ENCODE measurements at regions not wholly inside any gene's neighbourhood (a gene's known extent, or its start where the extent isn't known, plus 50 kb on each side); places are given as distances from the start of the nearest gene placed in this dataset.

DNA sequence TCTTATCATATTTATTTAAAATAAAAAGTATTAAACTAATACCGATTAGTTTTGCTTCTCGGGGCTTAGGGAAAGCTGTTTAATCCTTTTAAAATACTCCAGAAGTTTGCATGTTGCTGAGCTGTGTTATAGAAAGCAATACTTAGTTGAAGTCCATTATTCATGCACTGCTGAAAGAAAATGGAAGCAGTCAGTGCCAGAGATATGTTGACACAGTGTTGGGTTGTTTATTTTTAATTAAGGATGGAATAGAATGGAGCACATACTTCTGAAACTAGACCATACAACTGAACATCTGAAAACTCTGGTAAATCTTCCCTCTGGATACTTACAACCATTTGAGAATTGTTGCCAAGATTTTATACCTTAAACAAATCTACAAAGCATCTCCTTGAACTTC is 282.7 kb upstream of the CCDC179 start:
- TF ChIP-seq, protein P1, sequence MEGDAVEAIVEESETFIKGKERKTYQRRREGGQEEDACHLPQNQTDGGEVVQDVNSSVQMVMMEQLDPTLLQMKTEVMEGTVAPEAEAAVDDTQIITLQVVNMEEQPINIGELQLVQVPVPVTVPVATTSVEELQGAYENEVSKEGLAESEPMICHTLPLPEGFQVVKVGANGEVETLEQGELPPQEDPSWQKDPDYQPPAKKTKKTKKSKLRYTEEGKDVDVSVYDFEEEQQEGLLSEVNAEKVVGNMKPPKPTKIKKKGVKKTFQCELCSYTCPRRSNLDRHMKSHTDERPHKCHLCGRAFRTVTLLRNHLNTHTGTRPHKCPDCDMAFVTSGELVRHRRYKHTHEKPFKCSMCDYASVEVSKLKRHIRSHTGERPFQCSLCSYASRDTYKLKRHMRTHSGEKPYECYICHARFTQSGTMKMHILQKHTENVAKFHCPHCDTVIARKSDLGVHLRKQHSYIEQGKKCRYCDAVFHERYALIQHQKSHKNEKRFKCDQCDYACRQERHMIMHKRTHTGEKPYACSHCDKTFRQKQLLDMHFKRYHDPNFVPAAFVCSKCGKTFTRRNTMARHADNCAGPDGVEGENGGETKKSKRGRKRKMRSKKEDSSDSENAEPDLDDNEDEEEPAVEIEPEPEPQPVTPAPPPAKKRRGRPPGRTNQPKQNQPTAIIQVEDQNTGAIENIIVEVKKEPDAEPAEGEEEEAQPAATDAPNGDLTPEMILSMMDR (conservative IDR thresholded peaks at IDR 0.05; ENCODE audit: control insufficient read depth, insufficient read depth, low read depth, low read length) = no peak
- no peak for DNase-seq (ENCODE audit: low read depth)
- no peak overlapping the region for H3K4me3 ChIP-seq (ENCODE audit: control insufficient read depth, low read depth, low read length)

GRCh38 chr11:23151819-23152218 is 291.5 kb upstream of the CCDC179 start:
- TF ChIP-seq, protein P1 (conservative IDR thresholded peaks at IDR 0.05; ENCODE audit: control insufficient read depth, insufficient read depth, low read depth, low read length) = no peak
- DNase-seq (ENCODE audit: low read depth) = no peak
- no peak overlapping the region for H3K4me3 ChIP-seq (ENCODE audit: control insufficient read depth, low read depth, low read length)

- no peak overlapping the region for H3K4me3 ChIP-seq (ENCODE audit: control insufficient read depth, low read depth, low read length)
- no peak for DNase-seq (ENCODE audit: low read depth)
- TF ChIP-seq, protein P1 (conservative IDR thresholded peaks at IDR 0.05; ENCODE audit: control insufficient read depth, insufficient read depth, low read depth, low read length) = no peak
Observed at GRCh38 chr11:23155503-23155902, 295.2 kb upstream of the CCDC179 start.

GRCh38 chr11:23164022-23164421 is 303.7 kb upstream of the CCDC179 start:
- DNase-seq (ENCODE audit: low read depth) = no peak
- no peak overlapping the region for H3K4me3 ChIP-seq (ENCODE audit: control insufficient read depth, low read depth, low read length)
- TF ChIP-seq, protein P1 (conservative IDR thresholded peaks at IDR 0.05; ENCODE audit: control insufficient read depth, insufficient read depth, low read depth, low read length) = no peak

GRCh38 chr11:23166376-23166775 is 306.1 kb upstream of the CCDC179 start:
- TF ChIP-seq, protein P1 (conservative IDR thresholded peaks at IDR 0.05; ENCODE audit: control insufficient read depth, insufficient read depth, low read depth, low read length) = no peak
- H3K4me3 ChIP-seq (ENCODE audit: control insufficient read depth, low read depth, low read length) = no peak overlapping the region
- no peak for DNase-seq (ENCODE audit: low read depth)

- no peak overlapping the region for H3K4me3 ChIP-seq (ENCODE audit: control insufficient read depth, low read depth, low read length)
- TF ChIP-seq, protein P1 (conservative IDR thresholded peaks at IDR 0.05; ENCODE audit: control insufficient read depth, insufficient read depth, low read depth, low read length) = no peak
- no peak for DNase-seq (ENCODE audit: low read depth)
Observed at GRCh38 chr11:23179609-23180008, 319.3 kb upstream of the CCDC179 start.
